GM12878 (cell line): ENCODE measurements at regions not wholly inside any gene's neighbourhood (a gene's known extent, or its start where the extent isn't known, plus 50 kb on each side); places are given as distances from the start of the nearest gene placed in this dataset.

Experiments used
- EED ChIP-seq: sonication (generic); IDR thresholded peaks from 2 replicates; pipeline ENCODE4 v1.6.1; 2016; ENCODE audit warnings: antibody characterized with exemption, low read depth
- EGR1 ChIP-seq, 2 experiments: IDR thresholded peaks; 1 replicate in 1 of 2; 2 replicates in 1 of 2; pipeline ENCODE4 v1.6.1; 2011 to 2012; ENCODE audit warnings: low read depth in 2 of 2, low read length in 2 of 2, borderline replicate concordance in 1 of 2, mild to moderate bottlenecking in 1 of 2, moderate library complexity in 1 of 2
- EZH2 ChIP-seq: IDR thresholded peaks from 2 replicates; pipeline ENCODE4 v1.6.1; 2012; ENCODE audit warnings: low read depth, mild to moderate bottlenecking, control low read depth, inconsistent platforms, low read length, borderline replicate concordance; ENCODE audit not compliant: control insufficient read depth
- MTA2 ChIP-seq: fragments of 450-650 bp; IDR thresholded peaks from 2 replicates; pipeline ENCODE4 v1.6.1; 2016; ENCODE audit warnings: low read depth, mild to moderate bottlenecking, moderate library complexity
- RAD21 ChIP-seq: IDR thresholded peaks from 2 replicates; pipeline ENCODE4 v1.6.1; 2011; ENCODE audit warnings: mild to moderate bottlenecking, low read depth, low read length, moderate library complexity; ENCODE audit not compliant: insufficient read depth
- STAT3 ChIP-seq: IDR thresholded peaks from 2 replicates; pipeline ENCODE4 v1.6.1; 2011; ENCODE audit warnings: low read depth, low read length, improper control_type of control experiment
- SUPT20H ChIP-seq: IDR thresholded peaks from 2 replicates; pipeline ENCODE4 v1.6.1; 2011; ENCODE audit warnings: low read depth, mild to moderate bottlenecking, low read length, moderate library complexity, borderline replicate concordance; ENCODE audit not compliant: control insufficient read depth
- TF ChIP-seq, protein P1 (sequence below): fragments of 450-650 bp; formaldehyde crosslinking; IDR thresholded peaks from 2 replicates; pipeline ENCODE4 v1.5.0; 2022; ENCODE audit warnings: mild to moderate bottlenecking, missing genetic modification characterization
- TF ChIP-seq, protein P2 (sequence below): fragments of 450-650 bp; IDR thresholded peaks from 2 replicates; pipeline ENCODE4 v1.6.1; 2017; ENCODE audit warnings: low read depth, mild to moderate bottlenecking, moderate library complexity
- TF ChIP-seq, protein P3 (sequence below): fragments of 450-650 bp; formaldehyde crosslinking; IDR thresholded peaks from 2 replicates; pipeline ENCODE4 v1.4.0; 2022; ENCODE audit warnings: mild to moderate bottlenecking, moderate library complexity

GRCh38 chr12:115466076-115466475 lies 782.1 kb upstream of the TBX3 start (continued):
- TF ChIP-seq, protein P1, sequence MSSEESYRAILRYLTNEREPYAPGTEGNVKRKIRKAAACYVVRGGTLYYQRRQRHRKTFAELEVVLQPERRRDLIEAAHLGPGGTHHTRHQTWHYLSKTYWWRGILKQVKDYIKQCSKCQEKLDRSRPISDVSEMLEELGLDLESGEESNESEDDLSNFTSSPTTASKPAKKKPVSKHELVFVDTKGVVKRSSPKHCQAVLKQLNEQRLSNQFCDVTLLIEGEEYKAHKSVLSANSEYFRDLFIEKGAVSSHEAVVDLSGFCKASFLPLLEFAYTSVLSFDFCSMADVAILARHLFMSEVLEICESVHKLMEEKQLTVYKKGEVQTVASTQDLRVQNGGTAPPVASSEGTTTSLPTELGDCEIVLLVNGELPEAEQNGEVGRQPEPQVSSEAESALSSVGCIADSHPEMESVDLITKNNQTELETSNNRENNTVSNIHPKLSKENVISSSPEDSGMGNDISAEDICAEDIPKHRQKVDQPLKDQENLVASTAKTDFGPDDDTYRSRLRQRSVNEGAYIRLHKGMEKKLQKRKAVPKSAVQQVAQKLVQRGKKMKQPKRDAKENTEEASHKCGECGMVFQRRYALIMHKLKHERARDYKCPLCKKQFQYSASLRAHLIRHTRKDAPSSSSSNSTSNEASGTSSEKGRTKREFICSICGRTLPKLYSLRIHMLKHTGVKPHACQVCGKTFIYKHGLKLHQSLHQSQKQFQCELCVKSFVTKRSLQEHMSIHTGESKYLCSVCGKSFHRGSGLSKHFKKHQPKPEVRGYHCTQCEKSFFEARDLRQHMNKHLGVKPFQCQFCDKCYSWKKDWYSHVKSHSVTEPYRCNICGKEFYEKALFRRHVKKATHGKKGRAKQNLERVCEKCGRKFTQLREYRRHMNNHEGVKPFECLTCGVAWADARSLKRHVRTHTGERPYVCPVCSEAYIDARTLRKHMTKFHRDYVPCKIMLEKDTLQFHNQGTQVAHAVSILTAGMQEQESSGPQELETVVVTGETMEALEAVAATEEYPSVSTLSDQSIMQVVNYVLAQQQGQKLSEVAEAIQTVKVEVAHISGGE (CRISPR knock-in tag) = no peak
- TF ChIP-seq EED = no peak
- no peak for TF ChIP-seq EGR1 (IDR thresholded peaks at IDR 0.05; ENCODE audit: borderline replicate concordance in 1 of 2, low read depth in 2 of 2, low read length in 2 of 2)
- TF ChIP-seq, protein P2, sequence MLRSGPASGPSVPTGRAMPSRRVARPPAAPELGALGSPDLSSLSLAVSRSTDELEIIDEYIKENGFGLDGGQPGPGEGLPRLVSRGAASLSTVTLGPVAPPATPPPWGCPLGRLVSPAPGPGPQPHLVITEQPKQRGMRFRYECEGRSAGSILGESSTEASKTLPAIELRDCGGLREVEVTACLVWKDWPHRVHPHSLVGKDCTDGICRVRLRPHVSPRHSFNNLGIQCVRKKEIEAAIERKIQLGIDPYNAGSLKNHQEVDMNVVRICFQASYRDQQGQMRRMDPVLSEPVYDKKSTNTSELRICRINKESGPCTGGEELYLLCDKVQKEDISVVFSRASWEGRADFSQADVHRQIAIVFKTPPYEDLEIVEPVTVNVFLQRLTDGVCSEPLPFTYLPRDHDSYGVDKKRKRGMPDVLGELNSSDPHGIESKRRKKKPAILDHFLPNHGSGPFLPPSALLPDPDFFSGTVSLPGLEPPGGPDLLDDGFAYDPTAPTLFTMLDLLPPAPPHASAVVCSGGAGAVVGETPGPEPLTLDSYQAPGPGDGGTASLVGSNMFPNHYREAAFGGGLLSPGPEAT = no peak
- no peak for TF ChIP-seq MTA2
- TF ChIP-seq EZH2 = no peak
- no peak for TF ChIP-seq STAT3
- TF ChIP-seq SUPT20H = no peak
- TF ChIP-seq RAD21 = no peak
- TF ChIP-seq, protein P3, sequence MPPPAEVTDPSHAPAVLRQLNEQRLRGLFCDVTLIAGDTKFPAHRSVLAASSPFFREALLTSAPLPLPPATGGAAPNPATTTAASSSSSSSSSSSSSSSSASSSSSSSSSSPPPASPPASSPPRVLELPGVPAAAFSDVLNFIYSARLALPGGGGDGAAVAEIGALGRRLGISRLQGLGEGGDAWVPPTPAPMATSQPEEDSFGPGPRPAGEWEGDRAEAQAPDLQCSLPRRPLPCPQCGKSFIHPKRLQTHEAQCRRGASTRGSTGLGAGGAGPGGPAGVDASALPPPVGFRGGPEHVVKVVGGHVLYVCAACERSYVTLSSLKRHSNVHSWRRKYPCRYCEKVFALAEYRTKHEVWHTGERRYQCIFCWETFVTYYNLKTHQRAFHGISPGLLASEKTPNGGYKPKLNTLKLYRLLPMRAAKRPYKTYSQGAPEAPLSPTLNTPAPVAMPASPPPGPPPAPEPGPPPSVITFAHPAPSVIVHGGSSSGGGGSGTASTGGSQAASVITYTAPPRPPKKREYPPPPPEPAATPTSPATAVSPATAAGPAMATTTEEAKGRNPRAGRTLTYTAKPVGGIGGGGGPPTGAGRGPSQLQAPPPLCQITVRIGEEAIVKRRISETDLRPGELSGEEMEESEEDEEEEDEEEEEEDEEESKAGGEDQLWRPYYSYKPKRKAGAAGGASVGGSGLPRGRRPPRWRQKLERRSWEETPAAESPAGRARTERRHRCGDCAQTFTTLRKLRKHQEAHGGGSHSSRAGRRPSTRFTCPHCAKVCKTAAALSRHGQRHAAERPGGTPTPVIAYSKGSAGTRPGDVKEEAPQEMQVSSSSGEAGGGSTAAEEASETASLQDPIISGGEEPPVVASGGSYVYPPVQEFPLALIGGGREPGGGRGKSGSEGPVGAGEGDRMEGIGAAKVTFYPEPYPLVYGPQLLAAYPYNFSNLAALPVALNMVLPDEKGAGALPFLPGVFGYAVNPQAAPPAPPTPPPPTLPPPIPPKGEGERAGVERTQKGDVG (CRISPR knock-in tag) = no peak
